Kidney (tissue), 13 donors: ENCODE measurements at regions not wholly inside any gene's neighbourhood (a gene's known extent, or its start where the extent isn't known, plus 50 kb on each side); places are given as distances from the start of the nearest gene placed in this dataset.

Experiments used
- DNase-seq, 5 donors: peaks; one replicate each; pipeline ENCODE4 v3.0.0-alpha.2; 2013 to 2020
- FAIRE-seq: peaks from 2 replicates; lab custom pipeline; 2012; peaks lifted over from hg19 to GRCh38; lab: Jason Lieb, UNC
- H3K27ac ChIP-seq, 2 donors: one replicate each; pipeline ENCODE4 v1.7.0; 2013; ENCODE audit warnings: low read depth in 2 of 2, low read length in 2 of 2, inconsistent platforms in 1 of 2
- H3K27me3 ChIP-seq: one replicate; pipeline ENCODE4 v1.7.1; 2013; ENCODE audit warnings: low read length, inconsistent platforms; ENCODE audit not compliant: control insufficient read depth, insufficient read depth
- H3K36me3 ChIP-seq, 3 donors: one replicate each; pipeline versions ENCODE4 v1.7.0 to v1.7.1; 2013; ENCODE audit warnings: low read length in 3 of 3, control low read depth in 1 of 3, inconsistent platforms in 1 of 3; ENCODE audit not compliant: insufficient read depth in 3 of 3, control insufficient read depth in 2 of 3
- H3K4me1 ChIP-seq, 3 donors: one replicate each; pipeline versions ENCODE4 v1.7.0 to v1.7.1; 2013; ENCODE audit warnings: low read length in 3 of 3, inconsistent platforms in 1 of 3, low read depth in 1 of 3; ENCODE audit not compliant: control insufficient read depth in 2 of 3, insufficient read depth in 2 of 3
- H3K4me3 ChIP-seq, 3 donors: one replicate each; pipeline versions ENCODE4 v1.7.0 to v1.8.1; 2013; ENCODE audit warnings: low read length in 3 of 3, control low read depth in 1 of 3, inconsistent platforms in 1 of 3
- H3K9ac ChIP-seq, 3 donors: one replicate each; pipeline versions ENCODE4 v1.7.0 to v1.7.1; 2013; ENCODE audit warnings: low read length in 3 of 3, control low read depth in 1 of 3, inconsistent platforms in 1 of 3
- H3K9me3 ChIP-seq, 3 donors: one replicate each; pipeline versions ENCODE4 v1.7.0 to v1.7.1; 2013; ENCODE audit warnings: low read length in 3 of 3, control low read depth in 1 of 3, inconsistent platforms in 1 of 3; ENCODE audit not compliant: control insufficient read depth in 2 of 3, insufficient read depth in 1 of 3
- CTCF ChIP-seq: IDR thresholded peaks from 3 replicates; pipeline ENCODE4 v1.5.1; 2012; ENCODE audit warnings: mild to moderate bottlenecking, moderate library complexity, borderline replicate concordance; ENCODE audit not compliant: insufficient read depth; ENCODE audit errors: extremely low read depth
- intact Hi-C: fragments of 100-400 bp; cut with DNase I; formaldehyde crosslinking; loops from one replicate; pipeline ENCODE4 v1.11.1; 2022
- donor health status: control.
- donor health status: control.
- donor health status: control.
- donor health status: control.
- donor health status: control.
- donor health status: DM: yes; HTN: yes; CAD: no.
- donor health status: Normal renal cell carcinoma (clear cell type).

GRCh38 chr6:71459162-71459561 lies 170.6 kb downstream of the OGFRL1 start:
- intact Hi-C loops = no loop called here
- Histone ChIP-seq H3K27ac (no peak overlapping the region), H3K27me3 (no peaks in the 10 kb centered on the region), H3K4me3 (no peak overlapping the region), H3K36me3 (no peaks in the 10 kb centered on the region), H3K9ac (no peak overlapping the region), H3K4me1 (no peaks in the 10 kb centered on the region), H3K9me3 (no peaks in the 10 kb centered on the region)
- FAIRE-seq = no peak
- no peak for TF ChIP-seq CTCF
- no peak for DNase-seq

GRCh38 chr6:71460933-71461332 lies 172.3 kb downstream of the OGFRL1 start:
- Histone ChIP-seq H3K9me3 (peaks cover 0 to 11% (median 0%) of the 10 kb centered on the region in 3 donors), H3K27ac (no peak overlapping the region), H3K36me3 (no peaks in the 10 kb centered on the region), H3K27me3 (no peaks in the 10 kb centered on the region), H3K9ac (no peak overlapping the region), H3K4me1 (no peaks in the 10 kb centered on the region), H3K4me3 (no peak overlapping the region)
- intact Hi-C loops = no loop called here
- FAIRE-seq = no peak
- no peak for TF ChIP-seq CTCF
- no peak for DNase-seq

- no peak overlapping the region for H3K9ac ChIP-seq
- no peaks in the 10 kb centered on the region for H3K4me1 ChIP-seq
- no peak overlapping the region for H3K4me3 ChIP-seq
- no peak for TF ChIP-seq CTCF
- intact Hi-C loops = no loop called here
- no peak overlapping the region for H3K27ac ChIP-seq
- DNase-seq = no peak
- H3K36me3 ChIP-seq = no peaks in the 10 kb centered on the region
- no peaks in the 10 kb centered on the region for H3K27me3 ChIP-seq
- no peak for FAIRE-seq
- H3K9me3 ChIP-seq = peaks cover 0 to 14% (median 4%) of the 10 kb centered on the region in 3 donors
These were observed 174.4 kb downstream of the OGFRL1 start for GRCh38 chr6:71463061-71463460.

- Histone ChIP-seq H3K27me3 (no peaks in the 10 kb centered on the region), H3K27ac (no peak overlapping the region), H3K4me1 (peaks cover 0 to 11% (median 5%) of the 10 kb centered on the region in 3 donors), H3K9ac (no peak overlapping the region), H3K36me3 (no peaks in the 10 kb centered on the region), H3K9me3 (peaks cover 0 to 14% (median 4%) of the 10 kb centered on the region in 3 donors), H3K4me3 (no peak overlapping the region)
- TF ChIP-seq CTCF = no peak
- intact Hi-C loops = no loop called here
- FAIRE-seq = no peak
- DNase-seq = no peak
These were observed 176.5 kb downstream of the OGFRL1 start for GRCh38 chr6:71465096-71465495.
